PC-3 (cell line): ENCODE measurements at regions not wholly inside any gene's neighbourhood (a gene's known extent, or its start where the extent isn't known, plus 50 kb on each side); places are given as distances from the start of the nearest gene placed in this dataset.

ENCODE experiments used
- CTCF ChIP-seq: fragments of 300-600 bp; sonication (generic); conservative IDR thresholded peaks from 2 replicates; pipeline ENCODE4 v1.5.1; 2017; ENCODE audit warnings: antibody characterized with exemption, low read depth, mild to moderate bottlenecking, low read length
- EZH2 ChIP-seq: fragments of 300-600 bp; sonication (generic); IDR thresholded peaks from one replicate; pipeline ENCODE4 v1.6.1; 2017; ENCODE audit warnings: antibody characterized with exemption, mild to moderate bottlenecking, low read length; ENCODE audit not compliant: unreplicated experiment
- EZH2phosphoT487 ChIP-seq: fragments of 300-600 bp; sonication (generic); IDR thresholded peaks from 2 replicates; pipeline ENCODE4 v1.6.1; 2018; ENCODE audit warnings: mild to moderate bottlenecking, antibody characterized with exemption, low read length, borderline replicate concordance

GRCh38 chrX:147191361-147191760 is 376.8 kb upstream of the CXorf51A start:
- TF ChIP-seq CTCF (no peak), EZH2 (no peak), EZH2phosphoT487 (no peak)
